GM19328 (cell line): ENCODE measurements at regions not wholly inside any gene's neighbourhood (a gene's known extent, or its start where the extent isn't known, plus 50 kb on each side); places are given as distances from the start of the nearest gene placed in this dataset.

Experiments used
- ATAC-seq: cut with Tn5 transposase; IDR thresholded peaks from one replicate; pipeline ENCODE4 v1.9.1; 2021; ENCODE audit warnings: mild to moderate bottlenecking, moderate library complexity; ENCODE audit not compliant: unreplicated experiment

GRCh38 chr4:121277194-121278105 lies 103.4 kb downstream of the QRFPR start:
- ATAC-seq: peak; percentile 52

GRCh38 chr4:121273191-121273590 lies 107.6 kb downstream of the QRFPR start:
- no peak for ATAC-seq

- peak; percentile 45 for ATAC-seq
Measured at GRCh38 chr4:121272526-121272925, 108.3 kb downstream of the QRFPR start.

- no peak for ATAC-seq
Measured at GRCh38 chr4:121270389-121270788, 106.3 kb upstream of the TNIP3 start.

GRCh38 chr4:121269001-121269400 lies 104.9 kb upstream of the TNIP3 start:
- no peak for ATAC-seq

GRCh38 chr4:121266982-121267381 lies 102.9 kb upstream of the TNIP3 start:
- no peak for ATAC-seq

- ATAC-seq: no peak
Measured at GRCh38 chr4:121256887-121257466, 92.9 kb upstream of the TNIP3 start.

GRCh38 chr4:121255986-121256750 lies 92.0 kb upstream of the TNIP3 start:
- peak; percentile 97 for ATAC-seq

- ATAC-seq: no peak
Measured at GRCh38 chr4:121253961-121254360, 89.8 kb upstream of the TNIP3 start.

- peak; percentile 40 for ATAC-seq
Measured at GRCh38 chr4:121252224-121252806, 88.2 kb upstream of the TNIP3 start.

- ATAC-seq: no peak
Measured at GRCh38 chr4:121248747-121249146, 84.6 kb upstream of the TNIP3 start.

GRCh38 chr4:121246698-121247097 lies 82.6 kb upstream of the TNIP3 start:
- ATAC-seq: no peak

GRCh38 chr4:121243485-121243884 lies 79.4 kb upstream of the TNIP3 start:
- ATAC-seq: no peak

- no peak for ATAC-seq
Measured at GRCh38 chr4:121242188-121242750, 78.1 kb upstream of the TNIP3 start.

- no peak for ATAC-seq
Measured at GRCh38 chr4:121239951-121240350, 75.8 kb upstream of the TNIP3 start.

GRCh38 chr4:121238461-121238860 lies 74.3 kb upstream of the TNIP3 start:
- no peak for ATAC-seq

GRCh38 chr4:121237069-121237399 lies 72.9 kb upstream of the TNIP3 start:
- ATAC-seq: no peak

GRCh38 chr4:121236353-121237068 lies 72.4 kb upstream of the TNIP3 start:
- no peak for ATAC-seq

- ATAC-seq: no peak
Measured at GRCh38 chr4:121233982-121234381, 69.9 kb upstream of the TNIP3 start.

- ATAC-seq: no peak
Measured at GRCh38 chr4:121229993-121230392, 65.9 kb upstream of the TNIP3 start.
